ENCODE measurements at regions not wholly inside any gene's neighbourhood (a gene's known extent, or its start where the extent isn't known, plus 50 kb on each side); places are given as distances from the start of the nearest gene placed in this dataset.

GRCh38 chr15:81786776-81787175 is 259.0 kb downstream of the MEX3B start:
- TF ChIP-seq CTCF (IDR thresholded peaks at IDR 0.05; ENCODE audit: low read length) (no peak), EZH2 (optimal IDR thresholded peaks at IDR 0.05; ENCODE audit: low read depth, low read length) (no peak), EZH2phosphoT487 (IDR thresholded peaks at IDR 0.05; ENCODE audit: low read length) (no peak)

Data from MM.1S (cell line).